ENCODE measurements at regions not wholly inside any gene's neighbourhood (a gene's known extent, or its start where the extent isn't known, plus 50 kb on each side); places are given as distances from the start of the nearest gene placed in this dataset.

GRCh38 chr19:28603453-28603852 is 609.5 kb downstream of the UQCRFS1 start:
- no peak for TF ChIP-seq CTCF (IDR thresholded peaks at IDR 0.05; ENCODE audit: control insufficient read depth, insufficient read depth, low read depth, low read length, missing control alignments)
- no peak overlapping the region for H3K4me3 ChIP-seq (ENCODE audit: control insufficient read depth, low read depth, low read length)
- DNase-seq (ENCODE audit: low read depth): no peak

GRCh38 chr19:28602675-28603298 is 610.2 kb downstream of the UQCRFS1 start:
- TF ChIP-seq CTCF (IDR thresholded peaks at IDR 0.05; ENCODE audit: control insufficient read depth, insufficient read depth, low read depth, low read length, missing control alignments): no peak
- DNase-seq (ENCODE audit: low read depth): no peak
- H3K4me3 ChIP-seq (ENCODE audit: control insufficient read depth, low read depth, low read length): no peak overlapping the region

GRCh38 chr19:28601723-28602440 is 611.1 kb downstream of the UQCRFS1 start:
- TF ChIP-seq CTCF (IDR thresholded peaks at IDR 0.05; ENCODE audit: control insufficient read depth, insufficient read depth, low read depth, low read length, missing control alignments): no peak
- H3K4me3 ChIP-seq (ENCODE audit: control insufficient read depth, low read depth, low read length): no peak overlapping the region
- no peak for DNase-seq (ENCODE audit: low read depth)

- TF ChIP-seq CTCF (IDR thresholded peaks at IDR 0.05; ENCODE audit: control insufficient read depth, insufficient read depth, low read depth, low read length, missing control alignments): no peak
- H3K4me3 ChIP-seq (ENCODE audit: control insufficient read depth, low read depth, low read length): no peak overlapping the region
- no peak for DNase-seq (ENCODE audit: low read depth)
Observed at GRCh38 chr19:28598861-28599260, 614.1 kb downstream of the UQCRFS1 start.

GRCh38 chr19:28596561-28597071 is 616.3 kb downstream of the UQCRFS1 start:
- H3K4me3 ChIP-seq (ENCODE audit: control insufficient read depth, low read depth, low read length): no peak overlapping the region
- TF ChIP-seq CTCF (IDR thresholded peaks at IDR 0.05; ENCODE audit: control insufficient read depth, insufficient read depth, low read depth, low read length, missing control alignments): no peak
- DNase-seq (ENCODE audit: low read depth): no peak

GRCh38 chr19:28595722-28596480 is 617.0 kb downstream of the UQCRFS1 start:
- TF ChIP-seq CTCF (IDR thresholded peaks at IDR 0.05; ENCODE audit: control insufficient read depth, insufficient read depth, low read depth, low read length, missing control alignments): no peak
- DNase-seq (ENCODE audit: low read depth): no peak
- H3K4me3 ChIP-seq (ENCODE audit: control insufficient read depth, low read depth, low read length): no peak overlapping the region
